Neural crest cell (in vitro differentiated cells): ENCODE measurements at regions not wholly inside any gene's neighbourhood (a gene's known extent, or its start where the extent isn't known, plus 50 kb on each side); places are given as distances from the start of the nearest gene placed in this dataset.

Experiments used
- DNase-seq: peaks from one replicate; pipeline ENCODE4 v3.0.0; 2021; ENCODE audit warnings: low read depth, mixed read lengths, low spot score
- H3K27ac Mint-ChIP-seq: one replicate; pipeline ENCODE4 v1.8.0; 2021; ENCODE audit warnings: mild to moderate bottlenecking, mixed read lengths; ENCODE audit not compliant: unreplicated experiment
- H3K27me3 Mint-ChIP-seq: 2 replicates; pipeline ENCODE4 v1.8.0; 2021; ENCODE audit warnings: low read depth, mild to moderate bottlenecking, mixed read lengths
- H3K36me3 Mint-ChIP-seq: 2 replicates; pipeline ENCODE4 v1.8.0; 2021; ENCODE audit warnings: low read depth, mild to moderate bottlenecking, mixed read lengths
- H3K4me1 Mint-ChIP-seq: 2 replicates; pipeline ENCODE4 v1.8.0; 2021; ENCODE audit warnings: mixed read lengths
- H3K4me3 Mint-ChIP-seq: one replicate; pipeline ENCODE4 v1.8.0; 2021; ENCODE audit warnings: mild to moderate bottlenecking, mixed read lengths
- H3K9me3 Mint-ChIP-seq: 2 replicates; pipeline ENCODE4 v1.8.0; 2021; ENCODE audit warnings: mixed read lengths
- TF ChIP-seq, protein P1 (sequence below): fragments of 200-600 bp; sonication (generic); conservative IDR thresholded peaks from 2 replicates; pipeline ENCODE4 v1.5.0; 2021; ENCODE audit warnings: antibody characterized with exemption, mild to moderate bottlenecking

GRCh38 chr14:97349463-97349862 lies 552.3 kb downstream of the VRK1 start:
- Mint-ChIP-seq H3K27ac (no peak overlapping the region), H3K27me3 (peaks cover 2% of the 10 kb centered on the region), H3K36me3 (no peaks in the 10 kb centered on the region), H3K9me3 (peaks cover 2% of the 10 kb centered on the region), H3K4me3 (no peak overlapping the region), H3K4me1 (peaks cover 4% of the 10 kb centered on the region)
- DNase-seq, result no peak
- TF ChIP-seq, protein P1, sequence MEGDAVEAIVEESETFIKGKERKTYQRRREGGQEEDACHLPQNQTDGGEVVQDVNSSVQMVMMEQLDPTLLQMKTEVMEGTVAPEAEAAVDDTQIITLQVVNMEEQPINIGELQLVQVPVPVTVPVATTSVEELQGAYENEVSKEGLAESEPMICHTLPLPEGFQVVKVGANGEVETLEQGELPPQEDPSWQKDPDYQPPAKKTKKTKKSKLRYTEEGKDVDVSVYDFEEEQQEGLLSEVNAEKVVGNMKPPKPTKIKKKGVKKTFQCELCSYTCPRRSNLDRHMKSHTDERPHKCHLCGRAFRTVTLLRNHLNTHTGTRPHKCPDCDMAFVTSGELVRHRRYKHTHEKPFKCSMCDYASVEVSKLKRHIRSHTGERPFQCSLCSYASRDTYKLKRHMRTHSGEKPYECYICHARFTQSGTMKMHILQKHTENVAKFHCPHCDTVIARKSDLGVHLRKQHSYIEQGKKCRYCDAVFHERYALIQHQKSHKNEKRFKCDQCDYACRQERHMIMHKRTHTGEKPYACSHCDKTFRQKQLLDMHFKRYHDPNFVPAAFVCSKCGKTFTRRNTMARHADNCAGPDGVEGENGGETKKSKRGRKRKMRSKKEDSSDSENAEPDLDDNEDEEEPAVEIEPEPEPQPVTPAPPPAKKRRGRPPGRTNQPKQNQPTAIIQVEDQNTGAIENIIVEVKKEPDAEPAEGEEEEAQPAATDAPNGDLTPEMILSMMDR, result no peak

GRCh38 chr14:97349946-97350345 lies 552.8 kb downstream of the VRK1 start:
- H3K27me3 Mint-ChIP-seq, result peaks cover 6% of the 10 kb centered on the region
- DNase-seq, result no peak
- H3K4me3 Mint-ChIP-seq, result no peak overlapping the region
- TF ChIP-seq, protein P1, result no peak
- peaks cover 4% of the 10 kb centered on the region for H3K4me1 Mint-ChIP-seq
- peaks cover 2% of the 10 kb centered on the region for H3K9me3 Mint-ChIP-seq
- H3K27ac Mint-ChIP-seq, result no peak overlapping the region
- no peaks in the 10 kb centered on the region for H3K36me3 Mint-ChIP-seq

DNA sequence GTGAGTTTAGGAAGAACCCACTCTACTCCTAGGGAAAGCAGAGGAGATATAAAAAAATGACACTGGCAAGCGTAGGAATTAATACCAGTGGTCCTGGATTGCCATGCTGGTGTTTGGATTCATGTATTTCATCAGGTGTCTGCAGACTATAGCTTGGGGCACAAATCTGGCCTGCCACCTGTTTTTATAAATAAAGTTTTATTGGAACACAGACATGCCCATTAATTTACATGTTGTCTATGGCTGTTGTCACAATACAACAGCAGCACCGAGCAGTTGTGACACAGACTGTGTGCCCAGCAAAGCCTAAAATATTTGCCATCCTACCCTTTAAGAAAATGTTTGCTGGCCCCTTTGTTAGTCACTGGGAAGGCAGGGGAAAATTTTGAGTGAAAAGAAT lies 553.2 kb downstream of the VRK1 start:
- TF ChIP-seq, protein P1, result no peak
- Mint-ChIP-seq H3K4me1 (peaks cover 4% of the 10 kb centered on the region), H3K4me3 (no peak overlapping the region), H3K9me3 (peaks cover 2% of the 10 kb centered on the region), H3K36me3 (no peaks in the 10 kb centered on the region), H3K27ac (no peak overlapping the region), H3K27me3 (peaks cover 8% of the 10 kb centered on the region)
- DNase-seq, result no peak

- TF ChIP-seq, protein P1, result no peak
- Mint-ChIP-seq H3K9me3 (peaks cover 2% of the 10 kb centered on the region), H3K27ac (no peak overlapping the region), H3K27me3 (peaks cover 8% of the 10 kb centered on the region), H3K36me3 (no peaks in the 10 kb centered on the region), H3K4me1 (peaks cover 4% of the 10 kb centered on the region), H3K4me3 (no peak overlapping the region)
- DNase-seq, result no peak
Observed at GRCh38 chr14:97350894-97351731, 553.9 kb downstream of the VRK1 start.

- TF ChIP-seq, protein P1, result no peak
- no peaks in the 10 kb centered on the region for H3K36me3 Mint-ChIP-seq
- no peak for DNase-seq
- peaks cover 4% of the 10 kb centered on the region for H3K4me1 Mint-ChIP-seq
- H3K4me3 Mint-ChIP-seq, result no peak overlapping the region
- H3K27me3 Mint-ChIP-seq, result peaks cover 11% of the 10 kb centered on the region
- no peak overlapping the region for H3K27ac Mint-ChIP-seq
- H3K9me3 Mint-ChIP-seq, result no peaks in the 10 kb centered on the region
Observed at GRCh38 chr14:97353102-97353501, 555.9 kb downstream of the VRK1 start.
